ENCODE measurements at regions not wholly inside any gene's neighbourhood (a gene's known extent, or its start where the extent isn't known, plus 50 kb on each side); places are given as distances from the start of the nearest gene placed in this dataset.

GRCh38 chr7:94249631-94250030, 145.1 kb upstream of the COL1A2 start:
- TF ChIP-seq CTCF (IDR thresholded peaks at IDR 0.05) (no peak), POLR2A (IDR thresholded peaks at IDR 0.05) (no peak)
